Endothelial cell of umbilical vein (primary cell): ENCODE measurements at regions not wholly inside any gene's neighbourhood (a gene's known extent, or its start where the extent isn't known, plus 50 kb on each side); places are given as distances from the start of the nearest gene placed in this dataset.

Experiments
- BruUV-seq: library from RNA; stranded (reverse); fragments of 400-500 nt; replicated peaks from 2 replicates; lab custom pipeline; 2021; lab: Mats Ljungman, UMichigan
- CTCF ChIA-PET: fragments of 300-600, 350-600 bp; sonication (Branson Sonifier 250); formaldehyde crosslinking; loops from one replicate; lab custom pipeline; 2021; ENCODE audit warnings: antibody characterized with exemption, inconsistent platforms; lab: Charles Lee
- POLR2A ChIA-PET: fragments of 300-600, 350-600 bp; sonication (Branson Sonifier 250); formaldehyde crosslinking; loops from one replicate; lab custom pipeline; 2021; ENCODE audit warnings: antibody characterized with exemption, inconsistent platforms; lab: Charles Lee
- DNase-seq: peaks from one replicate; pipeline ENCODE4 v3.0.0-alpha.2; 2011; ENCODE audit warnings: low read depth, low spot score
- FAIRE-seq: peaks from 2 replicates; lab custom pipeline; 2011; peaks lifted over from hg19 to GRCh38; lab: Jason Lieb, UNC
- H2AFZ ChIP-seq: 2 replicates; pipeline ENCODE4 v1.6.0; 2012; ENCODE audit warnings: low read depth, low read length, control low read depth, inconsistent platforms
- H3K27ac ChIP-seq: 2 replicates; pipeline ENCODE4 v1.5.1; 2011; ENCODE audit warnings: low read depth, mild to moderate bottlenecking, control low read depth, low read length, moderate library complexity; ENCODE audit not compliant: insufficient read depth
- H3K27me3 ChIP-seq, 2 experiments: 2 replicates each; pipeline versions ENCODE4 v1.6.0 to v1.6.1; 2011; ENCODE audit warnings: low read length in 2 of 2, mixed read lengths in 1 of 2; ENCODE audit not compliant: control insufficient read depth in 2 of 2, insufficient read depth in 2 of 2
- H3K36me3 ChIP-seq, 2 experiments: 2 replicates in 1 of 2; 3 replicates in 1 of 2; pipeline ENCODE4 v1.5.1; 2011; ENCODE audit warnings: low read length in 2 of 2, mild to moderate bottlenecking in 1 of 2, moderate library complexity in 1 of 2; ENCODE audit not compliant: control insufficient read depth in 2 of 2, insufficient read depth in 2 of 2; ENCODE audit errors: extremely low read depth in 1 of 2
- H3K4me1 ChIP-seq: 3 replicates; pipeline ENCODE4 v1.5.1; 2011; ENCODE audit warnings: mild to moderate bottlenecking, low read length; ENCODE audit not compliant: control insufficient read depth, insufficient read depth; ENCODE audit errors: extremely low read depth
- H3K4me2 ChIP-seq: 2 replicates; pipeline ENCODE4 v1.6.1; 2011; ENCODE audit warnings: low read length, control low read depth, mixed read lengths; ENCODE audit not compliant: insufficient read depth
- H3K4me3 ChIP-seq, 3 experiments: fragments of 200-600 bp in 1 of 3; sonication (generic), shearing (Covaris generic) in 1 of 3; replicated peaks in 1 of 3; 2 replicates each; pipeline ENCODE4 v1.5.1; 2011 to 2016; ENCODE audit warnings: control low read depth in 3 of 3, low read length in 3 of 3, mild to moderate bottlenecking in 2 of 3, inconsistent platforms in 1 of 3, low read depth in 1 of 3, moderate library complexity in 1 of 3; ENCODE audit not compliant: insufficient read depth in 1 of 3
- H3K79me2 ChIP-seq: 2 replicates; pipeline ENCODE4 v1.6.0; 2012; ENCODE audit warnings: low read length, inconsistent platforms; ENCODE audit not compliant: control insufficient read depth, insufficient read depth
- H3K9ac ChIP-seq: replicated peaks from 2 replicates; pipeline ENCODE3; 2011; ENCODE audit warnings: low read length, control low read depth; ENCODE audit not compliant: insufficient read depth; ENCODE audit errors: extremely low read depth
- H3K9me1 ChIP-seq: replicated peaks from 3 replicates; pipeline ENCODE4 v1.6.0; 2011; ENCODE audit warnings: mild to moderate bottlenecking, low read length; ENCODE audit not compliant: control insufficient read depth, insufficient read depth; ENCODE audit errors: extremely low read depth
- H3K9me3 ChIP-seq: replicated peaks from 2 replicates; pipeline ENCODE4 v1.5.1; 2012; ENCODE audit warnings: low read length, inconsistent platforms; ENCODE audit not compliant: control insufficient read depth, insufficient read depth
- H4K20me1 ChIP-seq: replicated peaks from 2 replicates; pipeline ENCODE3; 2011; ENCODE audit warnings: mild to moderate bottlenecking, low read length; ENCODE audit not compliant: control insufficient read depth, insufficient read depth; ENCODE audit errors: extremely low read depth
- JUN ChIP-seq: IDR thresholded peaks from 2 replicates; pipeline ENCODE4 v1.6.1; 2011; ENCODE audit warnings: borderline replicate concordance, low read depth; ENCODE audit not compliant: insufficient read length, insufficient read depth
- MYC ChIP-seq: IDR thresholded peaks from one replicate; pipeline ENCODE4 v1.6.1; 2011; ENCODE audit warnings: mild to moderate bottlenecking, low read depth, low read length
- POLR2A ChIP-seq: IDR thresholded peaks from 2 replicates; pipeline ENCODE4 v1.6.1; 2012; ENCODE audit warnings: low read depth, mild to moderate bottlenecking, control low read depth, low read length
- POLR2AphosphoS5 ChIP-seq: IDR thresholded peaks from 2 replicates; pipeline ENCODE4 v1.6.1; 2012; ENCODE audit warnings: low read depth, mild to moderate bottlenecking, control low read depth, low read length, moderate library complexity; ENCODE audit not compliant: insufficient read depth
- dilution Hi-C: fragments of 300-500 bp; cut with MboI; formaldehyde crosslinking; loops from one replicate; pipeline ENCODE4 v1.15.0; 2019; ENCODE audit warnings: low sequenced_read_pairs; ENCODE audit not compliant: extremely low pct_ligation_motif_present
- intact Hi-C: fragments of 100-400 bp; cut with micrococcal nuclease; formaldehyde crosslinking; loops from one replicate; pipeline ENCODE4 v1.10.0; 2022
- TF ChIP-seq, protein P1 (sequence below): IDR thresholded peaks from 2 replicates; pipeline ENCODE4 v1.6.1; 2011; ENCODE audit not compliant: insufficient read depth, insufficient read length

DNA sequence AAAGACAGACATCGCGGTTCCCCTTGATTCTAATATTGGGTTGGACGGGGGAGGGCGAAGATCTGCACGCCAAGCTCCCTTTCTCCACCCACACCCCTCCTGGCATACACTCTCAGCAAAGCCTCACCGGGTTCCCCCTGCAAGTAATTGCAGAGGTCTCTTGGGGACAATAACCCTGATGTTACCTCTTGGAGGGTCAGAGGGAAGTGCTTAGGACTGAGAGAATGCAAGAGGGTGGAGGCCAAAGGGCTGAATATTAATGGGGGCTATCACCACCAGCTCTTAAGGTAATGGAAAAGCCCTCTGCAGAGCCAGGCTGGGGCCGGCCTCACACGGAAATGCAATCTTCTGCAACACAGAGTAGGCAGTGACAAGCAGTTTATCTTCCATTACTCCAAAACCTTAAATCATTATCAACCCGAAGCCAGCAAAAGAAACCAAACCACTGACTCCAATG is 344.1 kb upstream of the GATB start:
- H3K9ac ChIP-seq: no peak overlapping the region
- no peak overlapping the region for H3K4me3 ChIP-seq
- no peaks in the 10 kb centered on the region for H3K9me1 ChIP-seq
- POLR2A ChIA-PET: no interaction called here
- no TSS peak for BruUV-seq
- TF ChIP-seq MYC (no peak), POLR2AphosphoS5 (no peak), JUN (no peak), POLR2A (no peak)
- FAIRE-seq: no peak
- H4K20me1 ChIP-seq: no peaks in the 10 kb centered on the region
- no peak overlapping the region for H3K4me2 ChIP-seq
- no peaks in the 10 kb centered on the region for H3K9me3 ChIP-seq
- no peaks in the 10 kb centered on the region for H3K36me3 ChIP-seq
- no peaks in the 10 kb centered on the region for H3K79me2 ChIP-seq
- H3K27ac ChIP-seq: no peak overlapping the region
- intact Hi-C loops (loop anchor here (5.0 kb wide), 3 partner anchors 247 to 432 kb away; partner anchors contain the start of gene FBXW7), dilution Hi-C loops (no loop called here)
- CTCF ChIA-PET: no interaction called here
- DNase-seq: no peak
- no peak overlapping the region for H2AFZ ChIP-seq
- H3K27me3 ChIP-seq: no peaks in the 10 kb centered on the region
- peaks cover 24% of the 10 kb centered on the region for H3K4me1 ChIP-seq

DNA sequence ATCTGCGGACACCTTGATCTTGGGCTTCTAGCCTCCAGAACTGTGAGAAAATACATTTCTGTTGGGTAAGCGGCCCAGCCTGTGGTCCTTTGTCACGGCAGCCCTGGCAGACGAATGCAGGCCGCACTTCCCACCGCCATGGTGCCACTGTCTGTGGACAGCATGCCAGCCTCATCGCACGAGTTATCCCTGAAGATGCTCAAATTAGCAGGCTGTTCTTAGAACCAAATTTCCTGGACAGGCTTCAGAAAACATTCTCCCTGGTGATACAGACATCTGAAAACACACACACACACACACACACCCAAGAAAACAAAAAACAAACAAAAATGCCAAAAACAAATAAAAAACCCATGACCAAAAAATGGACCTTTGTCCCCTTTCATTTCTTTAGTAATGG is 343.5 kb upstream of the GATB start:
- ChIA-PET POLR2A (no interaction called here), CTCF (no interaction called here)
- Histone ChIP-seq H2AFZ (no peak overlapping the region), H3K4me1 (peaks cover 24% of the 10 kb centered on the region), H3K27me3 (no peaks in the 10 kb centered on the region), H3K9ac (no peak overlapping the region), H4K20me1 (no peaks in the 10 kb centered on the region), H3K4me3 (no peak overlapping the region), H3K79me2 (no peaks in the 10 kb centered on the region), H3K9me1 (no peaks in the 10 kb centered on the region), H3K4me2 (no peak overlapping the region), H3K9me3 (no peaks in the 10 kb centered on the region), H3K36me3 (no peaks in the 10 kb centered on the region), H3K27ac (no peak overlapping the region)
- TF ChIP-seq, protein P1, sequence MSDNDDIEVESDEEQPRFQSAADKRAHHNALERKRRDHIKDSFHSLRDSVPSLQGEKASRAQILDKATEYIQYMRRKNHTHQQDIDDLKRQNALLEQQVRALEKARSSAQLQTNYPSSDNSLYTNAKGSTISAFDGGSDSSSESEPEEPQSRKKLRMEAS: no peak
- DNase-seq (no peak), FAIRE-seq (no peak)
- dilution Hi-C loops: no loop called here
- intact Hi-C loops: no loop called here
- no TSS peak for BruUV-seq
